Activated T-helper 17 cell treated with anti-CD3 and anti-CD28 coated beads, Interleukin-2, amount 50 U/mL, for 72 hours (primary cell): ENCODE measurements at regions not wholly inside any gene's neighbourhood (a gene's known extent, or its start where the extent isn't known, plus 50 kb on each side); places are given as distances from the start of the nearest gene placed in this dataset.

ENCODE experiments used
- ATAC-seq: fragments of 150-1000 bp; cut with Tn5 transposase; replicated peaks from 2 replicates; pipeline ENCODE4 v1.10.0; 2021; ENCODE audit warnings: mild to moderate bottlenecking, moderate library complexity
- H3K27ac Mint-ChIP-seq: one replicate; pipeline ENCODE4 v1.8.0; 2022; ENCODE audit warnings: mixed read lengths
- H3K27me3 Mint-ChIP-seq: one replicate; pipeline ENCODE4 v1.8.0; 2022; ENCODE audit warnings: mixed read lengths
- H3K36me3 Mint-ChIP-seq: one replicate; pipeline ENCODE4 v1.8.0; 2022; ENCODE audit warnings: low read depth, mild to moderate bottlenecking, mixed read lengths
- H3K4me1 Mint-ChIP-seq: one replicate; pipeline ENCODE4 v1.8.0; 2022; ENCODE audit warnings: mixed read lengths
- H3K4me3 Mint-ChIP-seq: one replicate; pipeline ENCODE4 v1.8.0; 2022; ENCODE audit warnings: mild to moderate bottlenecking, mixed read lengths
- H3K9me3 Mint-ChIP-seq: one replicate; pipeline ENCODE4 v1.8.0; 2022; ENCODE audit warnings: mixed read lengths

DNA sequence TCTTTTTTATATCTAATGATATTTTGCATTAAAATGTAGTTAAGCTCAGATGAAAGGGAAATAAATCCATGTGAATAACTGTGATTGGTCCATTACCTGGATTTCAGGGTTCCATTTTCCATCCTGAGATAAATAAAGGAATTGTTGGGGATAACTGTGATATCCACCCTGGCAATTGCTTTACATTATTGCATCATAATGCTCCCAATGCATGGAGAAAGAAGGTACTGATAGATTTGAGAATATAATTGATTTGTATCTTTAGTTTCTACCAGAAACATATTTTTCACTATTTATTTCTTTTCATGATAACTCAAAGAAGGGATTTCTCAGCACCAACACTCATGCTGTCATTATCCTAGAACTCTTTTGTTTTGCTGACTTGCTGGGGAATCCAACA lies 102.0 kb upstream of the KCNQ5 start:
- Mint-ChIP-seq H3K9me3 (no peaks in the 10 kb centered on the region), H3K27ac (no peak overlapping the region), H3K27me3 (no peaks in the 10 kb centered on the region), H3K4me1 (no peaks in the 10 kb centered on the region), H3K4me3 (no peak overlapping the region), H3K36me3 (no peaks in the 10 kb centered on the region)
- ATAC-seq: no peak

DNA sequence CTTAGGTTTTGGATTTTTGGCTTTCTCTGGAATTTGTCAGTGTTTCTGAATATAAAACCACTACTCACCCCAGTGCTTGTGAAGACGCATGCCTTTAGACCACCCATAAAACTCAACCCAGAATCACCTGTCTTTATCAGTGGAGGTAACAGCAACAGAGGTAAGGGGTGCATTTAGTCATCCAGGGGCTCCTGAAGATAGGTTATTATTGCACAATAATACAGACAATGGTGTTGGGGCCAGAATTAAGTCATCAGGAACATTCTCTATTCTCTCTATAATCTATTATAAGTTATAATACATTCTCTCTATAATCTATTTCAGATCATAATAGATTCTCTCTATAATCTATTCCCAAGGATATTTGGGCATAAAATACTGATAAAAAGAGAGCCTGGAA lies 100.2 kb upstream of the KCNQ5 start:
- Mint-ChIP-seq H3K27me3 (peaks cover 4% of the 10 kb centered on the region), H3K27ac (no peak overlapping the region), H3K4me3 (no peak overlapping the region), H3K36me3 (no peaks in the 10 kb centered on the region), H3K4me1 (no peaks in the 10 kb centered on the region), H3K9me3 (no peaks in the 10 kb centered on the region)
- no peak for ATAC-seq

DNA sequence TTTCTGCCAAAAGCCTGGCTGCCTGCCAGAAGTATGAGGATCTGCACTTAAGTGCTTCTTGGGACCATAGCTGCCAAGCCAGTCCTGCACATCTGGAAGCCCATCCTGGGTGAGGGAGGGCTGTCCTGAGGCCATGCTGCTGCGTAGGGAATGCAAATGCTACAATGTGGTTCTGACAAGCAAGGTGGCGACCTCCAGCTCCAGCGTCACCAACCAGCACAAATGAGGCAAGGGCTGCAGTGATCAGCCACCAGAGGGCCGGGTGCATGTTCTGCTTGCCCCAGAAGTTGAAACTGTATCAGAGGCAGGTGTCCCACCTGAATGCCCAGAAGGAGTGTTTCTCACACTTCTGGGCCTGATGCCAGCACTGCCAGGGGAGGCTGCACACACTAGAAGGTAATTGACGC lies 99.1 kb upstream of the KCNQ5 start:
- Mint-ChIP-seq H3K36me3 (no peaks in the 10 kb centered on the region), H3K4me1 (no peaks in the 10 kb centered on the region), H3K4me3 (no peak overlapping the region), H3K27ac (no peak overlapping the region), H3K9me3 (no peaks in the 10 kb centered on the region), H3K27me3 (peaks cover 4% of the 10 kb centered on the region)
- ATAC-seq: no peak

DNA sequence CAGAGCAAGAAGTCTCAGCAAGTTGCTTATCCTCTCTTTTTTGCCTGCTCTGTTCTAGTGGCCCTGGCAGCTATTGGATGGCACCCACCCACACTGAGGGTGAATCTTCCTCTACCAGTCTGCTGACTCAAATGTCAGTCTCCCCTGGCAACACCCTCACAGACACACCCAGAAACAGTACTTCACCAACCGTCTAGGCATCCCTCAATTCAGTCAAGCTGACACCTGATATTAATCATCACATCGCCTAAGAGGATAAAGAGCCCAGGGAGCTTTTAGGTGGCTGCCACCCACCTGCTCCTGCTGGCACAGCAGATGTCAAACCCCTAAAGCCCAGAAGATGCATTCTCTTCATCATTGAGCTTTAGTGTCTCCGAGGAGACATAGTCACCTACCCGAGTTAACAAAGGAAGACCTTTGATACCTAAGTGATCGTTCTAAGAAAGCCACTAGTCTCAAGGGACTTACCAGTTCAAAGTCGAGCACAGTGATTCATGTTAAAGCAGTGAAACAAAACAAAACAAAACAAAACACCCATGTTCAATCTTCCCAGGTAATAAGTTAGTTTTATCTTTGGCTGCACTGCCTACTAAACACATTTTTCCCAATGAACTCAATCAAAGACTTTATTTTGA lies 97.7 kb upstream of the KCNQ5 start:
- no peaks in the 10 kb centered on the region for H3K4me1 Mint-ChIP-seq
- peak; percentile 50 for ATAC-seq
- H3K36me3 Mint-ChIP-seq: no peaks in the 10 kb centered on the region
- peaks cover 4% of the 10 kb centered on the region for H3K27me3 Mint-ChIP-seq
- H3K9me3 Mint-ChIP-seq: no peaks in the 10 kb centered on the region
- no peak overlapping the region for H3K27ac Mint-ChIP-seq
- H3K4me3 Mint-ChIP-seq: no peak overlapping the region

DNA sequence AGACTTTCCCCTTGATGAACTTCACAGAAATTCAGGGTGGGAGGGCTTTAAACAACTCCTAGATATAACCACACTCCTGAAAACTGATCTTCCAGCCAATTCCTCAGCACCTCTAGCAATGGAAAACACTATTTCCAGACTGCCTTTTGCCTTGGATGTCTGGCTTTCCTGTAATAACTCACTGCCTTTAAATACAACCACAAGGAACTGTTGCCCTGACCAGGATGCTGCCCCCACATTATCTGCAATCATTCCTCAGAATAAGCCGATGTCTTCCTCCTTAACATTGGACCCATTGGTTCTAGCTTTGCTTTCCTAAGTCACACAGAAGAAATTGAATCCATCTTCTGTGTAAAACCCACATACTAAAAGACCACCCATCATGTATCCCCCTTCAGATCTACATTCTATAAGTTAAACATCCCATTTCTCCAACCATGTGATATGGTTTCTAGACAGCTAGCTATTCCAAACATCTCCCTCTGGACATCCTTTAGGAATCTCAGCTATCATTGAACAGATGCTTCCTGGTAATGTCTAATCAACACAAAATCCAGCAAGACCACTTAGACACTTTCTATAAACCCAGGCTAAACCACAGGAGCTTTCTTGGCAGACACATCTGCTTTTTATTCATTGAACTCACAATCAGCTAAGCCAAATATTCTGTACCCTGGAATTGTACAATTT lies 95.9 kb upstream of the KCNQ5 start:
- Mint-ChIP-seq H3K27ac (no peak overlapping the region), H3K4me1 (no peaks in the 10 kb centered on the region), H3K9me3 (no peaks in the 10 kb centered on the region), H3K4me3 (no peak overlapping the region), H3K27me3 (peaks cover 4% of the 10 kb centered on the region), H3K36me3 (no peaks in the 10 kb centered on the region)
- no peak for ATAC-seq

DNA sequence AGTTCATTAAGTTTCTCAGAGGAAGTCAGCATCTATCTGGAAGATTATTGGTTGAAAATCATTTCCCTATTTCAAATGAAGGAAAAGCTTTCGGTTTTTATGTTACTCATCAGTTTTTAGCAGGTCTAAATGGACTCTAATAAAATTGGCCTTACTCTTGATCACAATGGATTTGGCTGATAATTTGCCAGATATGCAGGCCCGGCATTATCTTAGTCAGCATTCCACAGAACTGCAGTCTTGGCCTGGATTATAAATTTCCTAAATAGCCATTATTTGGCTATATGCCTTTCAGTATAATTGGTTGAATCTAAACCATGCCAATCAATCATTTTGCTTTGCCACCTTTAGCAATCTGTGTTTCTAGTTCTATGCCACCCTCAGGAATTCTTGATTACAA lies 91.7 kb upstream of the KCNQ5 start:
- no peak for ATAC-seq
- no peak overlapping the region for H3K4me3 Mint-ChIP-seq
- no peak overlapping the region for H3K27ac Mint-ChIP-seq
- H3K4me1 Mint-ChIP-seq: no peaks in the 10 kb centered on the region
- H3K36me3 Mint-ChIP-seq: no peaks in the 10 kb centered on the region
- no peaks in the 10 kb centered on the region for H3K9me3 Mint-ChIP-seq
- H3K27me3 Mint-ChIP-seq: peaks cover 6% of the 10 kb centered on the region

DNA sequence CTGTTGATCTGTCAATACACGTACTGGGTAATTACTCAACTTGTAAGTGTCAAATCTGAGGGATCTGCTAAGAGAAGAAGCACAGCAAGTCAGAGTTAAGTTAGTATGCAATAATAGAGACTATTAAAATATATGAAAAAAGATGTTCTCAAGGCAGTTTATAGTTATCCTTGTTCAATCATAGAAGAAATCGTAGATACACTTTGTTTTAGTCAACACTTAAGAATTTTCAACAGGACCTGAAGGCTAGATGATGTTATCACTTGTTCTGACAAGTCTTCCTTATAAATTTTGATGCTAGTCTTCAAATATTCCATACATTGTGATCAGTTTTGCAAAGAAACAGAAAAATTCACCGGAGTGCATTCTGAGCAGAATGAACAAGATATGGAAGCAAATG lies 91.1 kb upstream of the KCNQ5 start:
- peaks cover 9% of the 10 kb centered on the region for H3K27me3 Mint-ChIP-seq
- no peak overlapping the region for H3K27ac Mint-ChIP-seq
- H3K4me1 Mint-ChIP-seq: no peaks in the 10 kb centered on the region
- no peaks in the 10 kb centered on the region for H3K9me3 Mint-ChIP-seq
- no peaks in the 10 kb centered on the region for H3K36me3 Mint-ChIP-seq
- no peak for ATAC-seq
- H3K4me3 Mint-ChIP-seq: no peak overlapping the region

DNA sequence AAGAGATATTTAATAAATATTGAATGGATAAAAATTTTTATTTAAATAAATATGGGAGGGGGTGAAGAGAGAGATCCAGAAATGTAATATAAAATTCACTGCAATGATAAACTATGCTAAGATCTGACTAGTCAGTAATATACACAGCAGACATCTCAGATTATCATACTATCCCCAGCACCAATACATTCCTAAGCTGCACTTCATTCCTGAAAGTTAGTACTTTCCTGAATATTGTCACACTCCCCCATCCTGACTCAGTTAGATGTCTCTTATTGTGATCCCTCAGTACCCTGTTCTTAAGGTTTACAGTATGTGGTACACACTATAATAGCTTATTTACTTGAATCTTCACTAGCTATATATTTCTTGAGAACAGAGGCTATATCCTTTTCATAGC lies 88.3 kb upstream of the KCNQ5 start:
- H3K27ac Mint-ChIP-seq: no peak overlapping the region
- H3K4me3 Mint-ChIP-seq: no peak overlapping the region
- H3K27me3 Mint-ChIP-seq: peaks cover 5% of the 10 kb centered on the region
- H3K4me1 Mint-ChIP-seq: no peaks in the 10 kb centered on the region
- no peaks in the 10 kb centered on the region for H3K36me3 Mint-ChIP-seq
- no peak for ATAC-seq
- H3K9me3 Mint-ChIP-seq: no peaks in the 10 kb centered on the region

DNA sequence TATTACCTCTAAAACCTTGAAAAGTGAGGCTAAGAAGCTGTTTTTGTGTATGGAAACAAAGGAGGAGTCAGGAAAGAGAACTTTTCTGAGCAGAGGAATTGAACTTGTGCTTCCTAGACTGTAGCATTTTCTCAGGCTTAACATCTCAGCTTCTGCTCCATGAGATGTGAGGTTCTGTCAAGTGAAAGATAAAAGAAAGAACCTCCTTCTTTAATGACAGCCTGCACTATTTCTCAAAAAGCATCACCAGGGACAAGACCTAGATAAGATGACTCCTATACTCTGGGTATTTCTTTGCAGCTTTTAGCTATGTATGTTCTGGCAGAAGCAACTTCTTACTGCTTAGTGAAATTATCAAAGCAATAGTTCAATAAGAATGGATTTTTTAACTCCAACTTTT lies 87.6 kb upstream of the KCNQ5 start:
- Mint-ChIP-seq H3K9me3 (no peaks in the 10 kb centered on the region), H3K27ac (no peak overlapping the region), H3K4me1 (no peaks in the 10 kb centered on the region), H3K4me3 (no peak overlapping the region), H3K27me3 (peaks cover 5% of the 10 kb centered on the region), H3K36me3 (no peaks in the 10 kb centered on the region)
- no peak for ATAC-seq

DNA sequence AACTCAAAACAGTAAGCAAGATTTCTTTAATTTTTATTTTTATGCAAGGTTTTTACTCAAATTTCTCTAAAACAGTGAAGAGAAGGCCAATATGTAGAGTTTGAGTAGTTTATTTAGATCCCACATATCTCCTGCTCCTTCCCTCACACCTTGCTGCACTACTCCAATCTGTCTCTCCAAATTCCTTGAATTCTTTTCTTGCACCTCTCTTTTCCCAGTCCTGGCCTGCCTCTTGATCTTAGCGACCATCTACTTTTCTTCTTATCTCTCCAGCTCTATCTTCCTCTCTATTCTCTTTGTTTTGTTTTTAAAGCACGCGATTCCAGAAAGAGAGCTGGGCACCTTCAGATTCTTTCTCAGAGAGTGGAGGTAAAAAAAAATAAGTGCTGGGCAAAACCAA lies 86.7 kb upstream of the KCNQ5 start:
- H3K27ac Mint-ChIP-seq: no peak overlapping the region
- peaks cover 5% of the 10 kb centered on the region for H3K27me3 Mint-ChIP-seq
- H3K36me3 Mint-ChIP-seq: no peaks in the 10 kb centered on the region
- H3K4me3 Mint-ChIP-seq: no peak overlapping the region
- H3K4me1 Mint-ChIP-seq: no peaks in the 10 kb centered on the region
- no peak for ATAC-seq
- peaks cover 4% of the 10 kb centered on the region for H3K9me3 Mint-ChIP-seq

DNA sequence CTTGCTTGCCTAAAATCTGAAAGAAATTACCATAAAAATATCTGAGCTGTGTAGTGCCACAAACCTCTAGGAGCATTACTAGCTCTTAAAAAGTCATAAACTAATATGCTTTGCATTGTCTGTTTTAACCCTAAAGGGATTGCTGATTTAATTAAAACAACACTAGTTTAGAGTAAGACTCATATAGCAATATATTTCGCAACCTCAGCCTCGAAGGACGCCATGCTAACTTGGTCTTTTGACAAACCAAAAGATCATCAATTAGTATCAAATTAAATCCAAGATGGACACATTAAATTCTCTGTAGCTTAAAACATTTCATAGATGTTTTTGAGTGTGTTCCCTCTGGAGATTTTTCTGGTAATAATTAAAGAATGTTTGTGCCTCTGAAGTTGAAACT lies 74.8 kb upstream of the KCNQ5 start:
- no peak for ATAC-seq

DNA sequence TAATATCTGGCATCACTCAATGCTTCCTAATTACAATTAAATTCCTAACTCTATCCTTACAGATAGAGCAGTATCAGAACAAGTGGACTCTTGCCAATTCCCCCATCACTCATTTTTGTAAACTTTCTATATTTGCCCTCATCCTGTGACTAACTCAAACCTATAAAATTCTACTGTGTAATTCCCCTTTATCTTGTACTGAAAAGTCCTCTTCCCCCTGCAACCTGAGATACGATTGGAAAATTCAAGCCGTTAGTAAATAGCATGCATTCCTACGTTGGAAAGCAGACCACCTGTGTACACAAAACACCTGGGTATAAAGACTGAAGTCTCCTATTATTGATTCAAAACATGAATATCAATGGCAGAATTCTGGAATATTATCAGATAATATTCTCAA lies 70.4 kb upstream of the KCNQ5 start:
- Mint-ChIP-seq H3K9me3 (no peaks in the 10 kb centered on the region), H3K4me1 (peaks cover 9% of the 10 kb centered on the region), H3K27ac (no peak overlapping the region), H3K4me3 (no peak overlapping the region), H3K27me3 (peaks cover 12% of the 10 kb centered on the region), H3K36me3 (no peaks in the 10 kb centered on the region)
- ATAC-seq: no peak

More for the DNA sequence above, 74.8 kb upstream of the KCNQ5 start:
- Mint-ChIP-seq H3K36me3 (no peaks in the 10 kb centered on the region), H3K9me3 (peaks cover under 1% of the 10 kb centered on the region), H3K4me1 (no peaks in the 10 kb centered on the region), H3K27me3 (peaks cover 7% of the 10 kb centered on the region), H3K4me3 (no peak overlapping the region), H3K27ac (no peak overlapping the region)

DNA sequence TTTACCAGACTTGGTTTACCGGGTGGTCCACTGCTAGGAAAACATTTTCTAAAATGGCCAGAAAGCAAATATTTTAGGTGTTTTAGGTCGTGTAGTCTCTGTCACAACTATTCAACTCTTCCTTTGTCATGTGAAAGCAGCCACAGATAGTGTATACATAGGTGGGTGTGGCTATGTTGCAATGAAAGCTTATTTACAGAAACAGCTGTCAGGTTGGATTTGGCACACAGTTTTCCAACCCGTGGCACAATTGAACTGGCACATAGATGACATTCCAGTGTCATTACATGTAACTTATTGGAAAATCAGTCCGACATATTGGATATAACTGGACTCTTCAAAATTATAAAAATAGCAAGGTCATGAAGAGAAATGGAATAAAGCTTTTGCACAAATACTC lies 68.9 kb upstream of the KCNQ5 start:
- H3K4me3 Mint-ChIP-seq: no peak overlapping the region
- no peaks in the 10 kb centered on the region for H3K36me3 Mint-ChIP-seq
- H3K27ac Mint-ChIP-seq: no peak overlapping the region
- ATAC-seq: no peak
- H3K27me3 Mint-ChIP-seq: peaks cover 10% of the 10 kb centered on the region
- H3K4me1 Mint-ChIP-seq: peaks cover 9% of the 10 kb centered on the region
- H3K9me3 Mint-ChIP-seq: no peaks in the 10 kb centered on the region

DNA sequence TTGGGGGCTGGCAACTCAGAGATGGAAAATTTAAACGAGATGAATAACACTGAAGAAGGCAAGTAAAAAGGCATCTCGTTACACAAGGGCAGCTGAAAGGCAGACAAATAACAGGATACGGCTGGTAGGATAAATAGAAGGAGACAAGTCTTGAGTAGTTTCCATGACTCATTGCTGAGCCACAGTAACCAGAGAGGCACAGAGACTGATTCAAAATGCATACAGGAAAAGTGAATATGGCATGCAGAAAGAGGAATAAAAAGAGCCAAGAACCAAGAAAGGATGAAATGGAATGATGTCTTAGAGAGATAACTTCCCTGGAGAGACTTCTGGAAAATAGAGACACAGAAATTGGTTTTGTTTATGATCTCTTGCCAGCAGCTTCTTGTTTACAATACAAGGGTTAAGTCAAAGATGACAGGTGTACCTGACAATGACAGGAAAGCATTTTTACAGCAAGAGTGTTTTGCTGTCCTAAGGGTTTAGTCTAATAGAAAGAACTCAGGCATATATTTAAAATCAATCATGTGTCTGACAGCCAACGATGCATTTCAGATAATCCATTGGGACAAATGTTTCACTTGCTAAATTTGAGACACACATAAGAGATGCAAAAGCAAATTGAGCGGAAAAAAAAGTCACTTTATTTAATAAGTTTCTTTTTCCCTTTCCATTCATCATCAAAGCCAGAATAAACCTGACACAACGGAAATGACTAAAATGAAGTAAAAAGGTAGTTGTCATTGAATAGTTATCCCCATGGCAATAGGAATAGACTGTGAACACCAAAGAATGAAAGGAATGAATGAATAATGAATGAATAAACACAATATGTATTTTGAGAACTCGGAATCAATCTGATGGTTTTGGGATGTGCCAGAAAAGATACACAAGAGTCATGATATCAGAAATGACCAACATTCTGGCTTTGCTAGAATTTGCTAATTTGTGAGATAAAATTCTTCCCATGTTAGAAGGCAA lies 68.0 kb upstream of the KCNQ5 start:
- H3K36me3 Mint-ChIP-seq: no peaks in the 10 kb centered on the region
- ATAC-seq: peak; percentile 84
- peaks cover 9% of the 10 kb centered on the region for H3K4me1 Mint-ChIP-seq
- no peaks in the 10 kb centered on the region for H3K9me3 Mint-ChIP-seq
- no peak overlapping the region for H3K4me3 Mint-ChIP-seq
- peak overlapping the region; percentile 5 for H3K27ac Mint-ChIP-seq
- peaks cover 8% of the 10 kb centered on the region for H3K27me3 Mint-ChIP-seq

DNA sequence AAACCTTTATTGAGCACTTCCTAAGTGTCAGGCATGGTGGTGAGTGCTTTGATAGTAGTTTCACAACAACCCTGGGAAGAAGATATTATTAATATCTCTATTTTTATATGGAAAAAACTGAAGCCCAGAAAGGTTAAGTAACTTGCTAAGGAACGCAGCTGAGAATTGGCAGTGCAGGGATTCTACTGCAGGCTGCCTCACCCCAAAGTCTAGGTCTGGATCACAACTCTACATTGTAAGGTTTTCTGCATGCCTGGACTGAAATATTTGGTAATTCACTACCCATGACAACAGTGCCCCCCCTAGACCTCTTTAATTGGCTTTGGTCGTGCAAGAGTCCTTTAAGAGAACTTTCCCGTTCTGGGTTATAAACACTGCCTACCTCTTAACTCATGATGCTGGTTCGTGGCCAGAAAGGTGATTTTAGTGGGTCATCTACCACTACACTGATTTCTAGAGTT lies 67.1 kb upstream of the KCNQ5 start:
- Mint-ChIP-seq H3K27ac (no peak overlapping the region), H3K4me3 (no peak overlapping the region), H3K9me3 (no peaks in the 10 kb centered on the region), H3K27me3 (peaks cover 7% of the 10 kb centered on the region), H3K4me1 (peaks cover 9% of the 10 kb centered on the region), H3K36me3 (no peaks in the 10 kb centered on the region)
- no peak for ATAC-seq
